HepG2 (cell line): ENCODE measurements at regions not wholly inside any gene's neighbourhood (a gene's known extent, or its start where the extent isn't known, plus 50 kb on each side); places are given as distances from the start of the nearest gene placed in this dataset.

Source experiments
- MBD4 ChIP-seq: IDR thresholded peaks from 2 replicates; pipeline ENCODE4 v1.6.1; 2012; ENCODE audit warnings: low read length, inconsistent platforms, borderline replicate concordance
- NR2F1 ChIP-seq, 2 experiments: fragments of 450-650 bp in 1 of 2; formaldehyde crosslinking in 1 of 2; IDR thresholded peaks; 2 replicates each; pipeline versions ENCODE4 v1.5.0 to v1.6.1; 2016 to 2020; ENCODE audit warnings: mild to moderate bottlenecking in 1 of 2, missing compliant biosample characterization in 1 of 2, missing genetic modification reagents in 1 of 2, moderate library complexity in 1 of 2
- PHF8 ChIP-seq: sonication (generic); formaldehyde crosslinking; IDR thresholded peaks from 2 replicates; pipeline ENCODE4 v1.5.0; 2020; ENCODE audit warnings: missing genetic modification reagents
- YY1 ChIP-seq: IDR thresholded peaks from 2 replicates; pipeline ENCODE4 v1.6.1; 2011; ENCODE audit warnings: low read length, low read depth, moderate library complexity, mild to moderate bottlenecking; ENCODE audit not compliant: insufficient read depth, insufficient replicate concordance
- ZNF326 ChIP-seq: sonication (generic); formaldehyde crosslinking; IDR thresholded peaks from 2 replicates; pipeline ENCODE4 v1.4.0; 2020; ENCODE audit warnings: missing genetic modification reagents, borderline replicate concordance
- ZNF564 ChIP-seq: sonication (generic); formaldehyde crosslinking; IDR thresholded peaks from 2 replicates; pipeline ENCODE4 v1.8.1; 2023; ENCODE audit warnings: mild to moderate bottlenecking, missing genetic modification reagents
- TF ChIP-seq, protein P1 (sequence below): sonication (generic); formaldehyde crosslinking; IDR thresholded peaks from 2 replicates; pipeline ENCODE4 v1.4.0; 2020; ENCODE audit warnings: missing genetic modification reagents
- TF ChIP-seq, protein P2 (sequence below): sonication (generic); formaldehyde crosslinking; IDR thresholded peaks from 2 replicates; pipeline ENCODE4 v1.5.0; 2020; ENCODE audit warnings: missing genetic modification reagents
- TF ChIP-seq, protein P3 (sequence below): sonication (generic); formaldehyde crosslinking; conservative IDR thresholded peaks from 2 replicates; pipeline ENCODE4 v1.4.0; 2020; ENCODE audit warnings: missing genetic modification reagents

DNA sequence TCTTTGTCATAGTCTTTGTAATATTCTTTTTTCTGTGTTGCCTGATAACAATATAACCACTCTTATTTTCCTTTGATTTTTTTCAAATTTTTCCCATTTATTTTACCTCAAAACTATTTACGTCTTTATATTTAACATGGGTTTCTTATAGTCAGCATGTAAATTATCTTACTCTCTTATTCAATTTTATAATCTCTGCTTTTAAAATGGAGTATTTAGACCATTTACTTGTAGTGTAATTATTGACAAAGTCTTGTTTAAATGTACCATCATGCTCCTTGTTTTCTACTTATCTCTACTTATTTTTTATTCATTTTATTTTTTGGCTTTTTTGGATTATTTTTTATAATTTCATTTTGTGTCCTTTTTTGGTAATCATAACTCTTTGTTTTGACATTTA lies 476.5 kb upstream of the MAP3K7 start:
- no peak for TF ChIP-seq YY1
- TF ChIP-seq ZNF564 (CRISPR knock-in tag), result no peak
- TF ChIP-seq, protein P1, sequence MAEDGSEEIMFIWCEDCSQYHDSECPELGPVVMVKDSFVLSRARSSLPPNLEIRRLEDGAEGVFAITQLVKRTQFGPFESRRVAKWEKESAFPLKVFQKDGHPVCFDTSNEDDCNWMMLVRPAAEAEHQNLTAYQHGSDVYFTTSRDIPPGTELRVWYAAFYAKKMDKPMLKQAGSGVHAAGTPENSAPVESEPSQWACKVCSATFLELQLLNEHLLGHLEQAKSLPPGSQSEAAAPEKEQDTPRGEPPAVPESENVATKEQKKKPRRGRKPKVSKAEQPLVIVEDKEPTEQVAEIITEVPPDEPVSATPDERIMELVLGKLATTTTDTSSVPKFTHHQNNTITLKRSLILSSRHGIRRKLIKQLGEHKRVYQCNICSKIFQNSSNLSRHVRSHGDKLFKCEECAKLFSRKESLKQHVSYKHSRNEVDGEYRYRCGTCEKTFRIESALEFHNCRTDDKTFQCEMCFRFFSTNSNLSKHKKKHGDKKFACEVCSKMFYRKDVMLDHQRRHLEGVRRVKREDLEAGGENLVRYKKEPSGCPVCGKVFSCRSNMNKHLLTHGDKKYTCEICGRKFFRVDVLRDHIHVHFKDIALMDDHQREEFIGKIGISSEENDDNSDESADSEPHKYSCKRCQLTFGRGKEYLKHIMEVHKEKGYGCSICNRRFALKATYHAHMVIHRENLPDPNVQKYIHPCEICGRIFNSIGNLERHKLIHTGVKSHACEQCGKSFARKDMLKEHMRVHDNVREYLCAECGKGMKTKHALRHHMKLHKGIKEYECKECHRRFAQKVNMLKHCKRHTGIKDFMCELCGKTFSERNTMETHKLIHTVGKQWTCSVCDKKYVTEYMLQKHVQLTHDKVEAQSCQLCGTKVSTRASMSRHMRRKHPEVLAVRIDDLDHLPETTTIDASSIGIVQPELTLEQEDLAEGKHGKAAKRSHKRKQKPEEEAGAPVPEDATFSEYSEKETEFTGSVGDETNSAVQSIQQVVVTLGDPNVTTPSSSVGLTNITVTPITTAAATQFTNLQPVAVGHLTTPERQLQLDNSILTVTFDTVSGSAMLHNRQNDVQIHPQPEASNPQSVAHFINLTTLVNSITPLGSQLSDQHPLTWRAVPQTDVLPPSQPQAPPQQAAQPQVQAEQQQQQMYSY (CRISPR knock-in tag), result no peak
- no peak for TF ChIP-seq ZNF326 (CRISPR knock-in tag)
- TF ChIP-seq, protein P2, sequence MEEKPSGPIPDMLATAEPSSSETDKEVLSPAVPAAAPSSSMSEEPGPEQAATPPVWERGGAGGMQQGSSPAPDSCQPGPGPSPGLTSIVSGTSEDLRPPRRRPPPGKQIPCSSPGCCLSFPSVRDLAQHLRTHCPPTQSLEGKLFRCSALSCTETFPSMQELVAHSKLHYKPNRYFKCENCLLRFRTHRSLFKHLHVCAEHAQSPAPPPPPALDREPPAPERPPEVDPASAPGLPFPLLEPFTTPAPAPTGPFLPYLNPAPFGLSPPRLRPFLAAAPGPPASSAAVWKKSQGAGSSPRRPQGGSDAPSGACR (CRISPR knock-in tag), result no peak
- no peak for TF ChIP-seq MBD4
- no peak for TF ChIP-seq NR2F1 (CRISPR knock-in tag; IDR thresholded peaks at IDR 0.05)
- TF ChIP-seq, protein P3, sequence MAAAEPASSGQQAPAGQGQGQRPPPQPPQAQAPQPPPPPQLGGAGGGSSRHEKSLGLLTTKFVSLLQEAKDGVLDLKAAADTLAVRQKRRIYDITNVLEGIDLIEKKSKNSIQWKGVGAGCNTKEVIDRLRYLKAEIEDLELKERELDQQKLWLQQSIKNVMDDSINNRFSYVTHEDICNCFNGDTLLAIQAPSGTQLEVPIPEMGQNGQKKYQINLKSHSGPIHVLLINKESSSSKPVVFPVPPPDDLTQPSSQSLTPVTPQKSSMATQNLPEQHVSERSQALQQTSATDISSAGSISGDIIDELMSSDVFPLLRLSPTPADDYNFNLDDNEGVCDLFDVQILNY (CRISPR knock-in tag), result no peak
- TF ChIP-seq PHF8 (CRISPR knock-in tag), result no peak
